ENCODE measurements at regions not wholly inside any gene's neighbourhood (a gene's known extent, or its start where the extent isn't known, plus 50 kb on each side); places are given as distances from the start of the nearest gene placed in this dataset.

DNA sequence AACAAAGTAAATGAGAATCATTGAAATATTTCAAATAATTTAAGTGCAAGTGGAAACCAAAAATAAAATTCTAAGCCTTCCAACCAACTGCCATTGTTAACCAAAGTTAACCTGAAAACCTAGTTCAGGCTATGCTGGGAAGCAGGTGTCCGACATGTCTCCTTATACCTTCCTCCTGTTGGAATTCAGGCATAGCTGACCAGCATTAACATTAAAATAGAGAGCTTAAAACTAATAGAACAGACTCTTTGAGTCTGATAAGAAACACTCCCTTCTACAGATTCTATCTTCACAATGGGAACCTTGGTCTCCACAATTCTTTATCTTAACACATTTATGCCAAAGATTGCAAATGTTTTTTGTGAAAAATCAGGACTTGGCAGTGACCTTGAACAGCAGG lies 1004.9 kb upstream of the NRXN1 start:
- no peak for TF ChIP-seq EZH2 (IDR thresholded peaks at IDR 0.05; ENCODE audit: borderline replicate concordance, low read depth, low read length, poor library complexity, severe bottlenecking)
- TF ChIP-seq, protein P1, sequence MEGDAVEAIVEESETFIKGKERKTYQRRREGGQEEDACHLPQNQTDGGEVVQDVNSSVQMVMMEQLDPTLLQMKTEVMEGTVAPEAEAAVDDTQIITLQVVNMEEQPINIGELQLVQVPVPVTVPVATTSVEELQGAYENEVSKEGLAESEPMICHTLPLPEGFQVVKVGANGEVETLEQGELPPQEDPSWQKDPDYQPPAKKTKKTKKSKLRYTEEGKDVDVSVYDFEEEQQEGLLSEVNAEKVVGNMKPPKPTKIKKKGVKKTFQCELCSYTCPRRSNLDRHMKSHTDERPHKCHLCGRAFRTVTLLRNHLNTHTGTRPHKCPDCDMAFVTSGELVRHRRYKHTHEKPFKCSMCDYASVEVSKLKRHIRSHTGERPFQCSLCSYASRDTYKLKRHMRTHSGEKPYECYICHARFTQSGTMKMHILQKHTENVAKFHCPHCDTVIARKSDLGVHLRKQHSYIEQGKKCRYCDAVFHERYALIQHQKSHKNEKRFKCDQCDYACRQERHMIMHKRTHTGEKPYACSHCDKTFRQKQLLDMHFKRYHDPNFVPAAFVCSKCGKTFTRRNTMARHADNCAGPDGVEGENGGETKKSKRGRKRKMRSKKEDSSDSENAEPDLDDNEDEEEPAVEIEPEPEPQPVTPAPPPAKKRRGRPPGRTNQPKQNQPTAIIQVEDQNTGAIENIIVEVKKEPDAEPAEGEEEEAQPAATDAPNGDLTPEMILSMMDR (conservative IDR thresholded peaks at IDR 0.05; ENCODE audit: low read depth, low read length) = no peak
